Hindlimb muscle (tissue), 1 donor: ENCODE measurements at regions not wholly inside any gene's neighbourhood (a gene's known extent, or its start where the extent isn't known, plus 50 kb on each side); places are given as distances from the start of the nearest gene placed in this dataset.
"Not testable (repeated sequence)": the region's sequence is repeated elsewhere in the genome, so short reads cannot be mapped to it uniquely, and the experiment has no call there.

Experiments used
- DNase-seq: peaks from one replicate; pipeline ENCODE4 v3.0.0-alpha.2; 2013

- DNase-seq = no peak
Observed at GRCh38 chr3:106082616-106083015, 213.8 kb upstream of the CBLB start.

- no peak for DNase-seq
Observed at GRCh38 chr3:106083207-106083606, 214.4 kb upstream of the CBLB start.

GRCh38 chr3:106083854-106084253 lies 215.0 kb upstream of the CBLB start:
- DNase-seq = no peak

GRCh38 chr3:106086038-106086437 lies 217.2 kb upstream of the CBLB start:
- DNase-seq = no peak

- DNase-seq = no peak
Observed at GRCh38 chr3:106086636-106087035, 217.8 kb upstream of the CBLB start.

GRCh38 chr3:106088304-106088703 lies 219.5 kb upstream of the CBLB start:
- no peak for DNase-seq

GRCh38 chr3:106088899-106089298 lies 220.1 kb upstream of the CBLB start:
- no peak for DNase-seq

- DNase-seq = no peak
Observed at GRCh38 chr3:106089806-106090205, 221.0 kb upstream of the CBLB start.

GRCh38 chr3:106092792-106093191 lies 224.0 kb upstream of the CBLB start:
- no peak for DNase-seq

GRCh38 chr3:106093616-106094015 lies 224.8 kb upstream of the CBLB start:
- DNase-seq = no peak

- DNase-seq = no peak
Observed at GRCh38 chr3:106097817-106098435, 229.1 kb upstream of the CBLB start.

- no peak for DNase-seq
Observed at GRCh38 chr3:106103383-106103782, 234.6 kb upstream of the CBLB start.

GRCh38 chr3:106104078-106104477 lies 235.3 kb upstream of the CBLB start:
- no peak for DNase-seq

GRCh38 chr3:106108925-106109324 lies 240.1 kb upstream of the CBLB start:
- no peak for DNase-seq

GRCh38 chr3:106112561-106112960 lies 243.7 kb upstream of the CBLB start:
- not testable (repeated sequence) for DNase-seq

GRCh38 chr3:106113747-106114146 lies 244.9 kb upstream of the CBLB start:
- DNase-seq = no peak

GRCh38 chr3:106114220-106114619 lies 245.4 kb upstream of the CBLB start:
- DNase-seq = no peak

- no peak for DNase-seq
Observed at GRCh38 chr3:106114848-106115247, 246.0 kb upstream of the CBLB start.

GRCh38 chr3:106115557-106115956 lies 246.7 kb upstream of the CBLB start:
- DNase-seq = no peak

GRCh38 chr3:106116733-106117489 lies 248.1 kb upstream of the CBLB start:
- no peak for DNase-seq

GRCh38 chr3:106117490-106117858 lies 248.7 kb upstream of the CBLB start:
- no peak for DNase-seq

- no peak for DNase-seq
Observed at GRCh38 chr3:106119614-106120082, 250.8 kb upstream of the CBLB start.

- DNase-seq = no peak
Observed at GRCh38 chr3:106120356-106120755, 251.5 kb upstream of the CBLB start.
